Mesenchymal stem cell (in vitro differentiated cells and primary cell): ENCODE measurements at regions not wholly inside any gene's neighbourhood (a gene's known extent, or its start where the extent isn't known, plus 50 kb on each side); places are given as distances from the start of the nearest gene placed in this dataset.

Source experiments
- DNase-seq: peaks from one replicate; pipeline ENCODE4 v3.0.0-alpha.2; 2013
- H2AFZ ChIP-seq: one replicate; pipeline ENCODE4 v1.6.1; 2013; ENCODE audit warnings: low read depth, mild to moderate bottlenecking, control low read depth, inconsistent platforms, low read length, moderate library complexity
- H2AK5ac ChIP-seq: 2 replicates; pipeline ENCODE4 v1.6.1; 2013; ENCODE audit warnings: low read length, moderate library complexity, mild to moderate bottlenecking, inconsistent platforms; ENCODE audit not compliant: severe bottlenecking
- H2BK120ac ChIP-seq: one replicate; pipeline ENCODE4 v1.6.1; 2013; ENCODE audit warnings: low read depth, mild to moderate bottlenecking, inconsistent platforms, low read length, moderate library complexity
- H2BK12ac ChIP-seq, 2 experiments: one replicate each; pipeline ENCODE4 v1.6.1; 2013; ENCODE audit warnings: inconsistent platforms in 2 of 2, low read length in 2 of 2, mild to moderate bottlenecking in 2 of 2, moderate library complexity in 2 of 2, control low read depth in 1 of 2
- H2BK15ac ChIP-seq: one replicate; pipeline ENCODE4 v1.6.1; 2013; ENCODE audit warnings: mild to moderate bottlenecking, low read depth, inconsistent platforms; ENCODE audit not compliant: poor library complexity, severe bottlenecking
- H2BK5ac ChIP-seq: 2 replicates; pipeline ENCODE4 v1.6.1; 2013; ENCODE audit warnings: low read depth, mild to moderate bottlenecking, low read length, control low read depth, inconsistent platforms; ENCODE audit not compliant: poor library complexity, severe bottlenecking
- H3K14ac ChIP-seq, 2 experiments: one replicate each; pipeline ENCODE4 v1.6.1; 2013; ENCODE audit warnings: inconsistent platforms in 2 of 2, low read length in 2 of 2, control low read depth in 1 of 2, mild to moderate bottlenecking in 1 of 2, moderate library complexity in 1 of 2
- H3K18ac ChIP-seq, 2 experiments: one replicate each; pipeline ENCODE4 v1.6.1; 2013; ENCODE audit warnings: inconsistent platforms in 2 of 2, low read length in 2 of 2, control low read depth in 1 of 2, low read depth in 1 of 2, mild to moderate bottlenecking in 1 of 2
- H3K23ac ChIP-seq, 2 experiments: one replicate each; pipeline ENCODE4 v1.6.1; 2013; ENCODE audit warnings: inconsistent platforms in 2 of 2, low read length in 2 of 2, mild to moderate bottlenecking in 2 of 2, moderate library complexity in 2 of 2, control low read depth in 1 of 2
- H3K27ac ChIP-seq: 2 replicates; pipeline ENCODE4 v1.5.1; 2013; ENCODE audit warnings: mild to moderate bottlenecking, moderate library complexity, low read length, control low read depth, inconsistent platforms; ENCODE audit not compliant: poor library complexity, severe bottlenecking
- H3K27me3 ChIP-seq, 2 experiments: 2 replicates each; pipeline versions ENCODE4 v1.6.1 to v1.7.0; 2013; ENCODE audit warnings: low read length in 2 of 2, mild to moderate bottlenecking in 2 of 2, moderate library complexity in 2 of 2, control low read depth in 1 of 2, inconsistent platforms in 1 of 2; ENCODE audit not compliant: control insufficient read depth in 1 of 2, insufficient read depth in 1 of 2
- H3K36me3 ChIP-seq, 2 experiments: 2 replicates each; pipeline versions ENCODE4 v1.6.1 to v1.7.0; 2013; ENCODE audit warnings: low read length in 2 of 2, control low read depth in 1 of 2, inconsistent platforms in 1 of 2, low read depth in 1 of 2, mild to moderate bottlenecking in 1 of 2; ENCODE audit not compliant: insufficient read depth in 2 of 2, control insufficient read depth in 1 of 2
- H3K4ac ChIP-seq, 2 experiments: one replicate each; pipeline ENCODE4 v1.6.1; 2013; ENCODE audit warnings: inconsistent platforms in 2 of 2, low read length in 2 of 2, mild to moderate bottlenecking in 2 of 2, moderate library complexity in 2 of 2, control low read depth in 1 of 2, low read depth in 1 of 2
- H3K4me1 ChIP-seq: 2 replicates; pipeline ENCODE4 v1.6.1; 2013; ENCODE audit warnings: low read depth, low read length, control low read depth; ENCODE audit not compliant: control insufficient read depth, insufficient read depth
- H3K4me2 ChIP-seq: 2 replicates; pipeline ENCODE4 v1.6.1; 2013; ENCODE audit warnings: low read length, mild to moderate bottlenecking, inconsistent platforms; ENCODE audit not compliant: poor library complexity, severe bottlenecking
- H3K4me3 ChIP-seq, 2 experiments: 2 replicates each; pipeline versions ENCODE4 v1.5.1 to v1.7.0; 2013; ENCODE audit warnings: low read length in 2 of 2, mild to moderate bottlenecking in 2 of 2, control low read depth in 1 of 2, low read depth in 1 of 2; ENCODE audit not compliant: insufficient read depth in 1 of 2
- H3K79me1 ChIP-seq: replicated peaks from 2 replicates; pipeline ENCODE4 v1.6.1; 2013; ENCODE audit warnings: mild to moderate bottlenecking, control low read depth, low read length, inconsistent platforms; ENCODE audit not compliant: poor library complexity, severe bottlenecking
- H3K9ac ChIP-seq: 2 replicates; pipeline ENCODE4 v1.7.0; 2013; ENCODE audit warnings: mild to moderate bottlenecking, low read length, moderate library complexity
- H3K9me3 ChIP-seq: 2 replicates; pipeline ENCODE4 v1.7.0; 2013; ENCODE audit warnings: mild to moderate bottlenecking, low read length; ENCODE audit not compliant: control insufficient read depth
- H4K8ac ChIP-seq: one replicate; pipeline ENCODE4 v1.6.1; 2013; ENCODE audit warnings: inconsistent platforms, mild to moderate bottlenecking, low read length, moderate library complexity
- H4K91ac ChIP-seq: one replicate; pipeline ENCODE4 v1.6.1; 2013; ENCODE audit warnings: mild to moderate bottlenecking, low read length, inconsistent platforms
- WGBS: methylation state at CpG from one replicate; pipeline ENCODE4 v1.1.7; 2013; ENCODE audit warnings: mixed read lengths; 5-methylcytosine and 5-hydroxymethylcytosine counted together

- 85% methylated on average over 15 of the region's 15 CpGs for WGBS
- H4K91ac ChIP-seq, result no peak overlapping the region
- H3K36me3 ChIP-seq, result no peaks in the 10 kb centered on the region
- no peak overlapping the region for H3K14ac ChIP-seq
- no peak for DNase-seq
- H2AK5ac ChIP-seq, result no peak overlapping the region
- H3K9ac ChIP-seq, result no peak overlapping the region
- H3K4me2 ChIP-seq, result no peak overlapping the region
- H3K4me3 ChIP-seq, result no peak overlapping the region
- H3K27ac ChIP-seq, result no peak overlapping the region
- no peak overlapping the region for H2BK12ac ChIP-seq
- H3K27me3 ChIP-seq, result peaks cover 4 to 15% of the 10 kb centered on the region in 2 experiments
- H3K23ac ChIP-seq, result no peak overlapping the region
- H2BK120ac ChIP-seq, result no peak overlapping the region
- H3K79me1 ChIP-seq, result peaks cover 2% of the 10 kb centered on the region
- no peak overlapping the region for H3K4ac ChIP-seq
- H4K8ac ChIP-seq, result no peak overlapping the region
- H2BK15ac ChIP-seq, result no peak overlapping the region
- peaks cover 12% of the 10 kb centered on the region for H3K4me1 ChIP-seq
- H3K18ac ChIP-seq, result no peak overlapping the region
- no peak overlapping the region for H2BK5ac ChIP-seq
- H2AFZ ChIP-seq, result no peak overlapping the region
- H3K9me3 ChIP-seq, result no peaks in the 10 kb centered on the region
Observed at GRCh38 chr11:70549386-70549785, 151.1 kb downstream of the CTTN start.

- H3K9me3 ChIP-seq, result no peaks in the 10 kb centered on the region
- no peak overlapping the region for H3K4me3 ChIP-seq
- no peak overlapping the region for H3K27ac ChIP-seq
- H3K4me1 ChIP-seq, result peaks cover 11% of the 10 kb centered on the region
- H2AK5ac ChIP-seq, result no peak overlapping the region
- H2BK5ac ChIP-seq, result no peak overlapping the region
- H3K27me3 ChIP-seq, result peaks cover 4 to 15% of the 10 kb centered on the region in 2 experiments
- no peak overlapping the region for H3K9ac ChIP-seq
- peaks cover 2% of the 10 kb centered on the region for H3K79me1 ChIP-seq
- no peak overlapping the region for H3K23ac ChIP-seq
- no peak overlapping the region for H2AFZ ChIP-seq
- no peaks in the 10 kb centered on the region for H3K36me3 ChIP-seq
- H3K4ac ChIP-seq, result no peak overlapping the region
- 94% methylated on average over 11 of the region's 11 CpGs for WGBS
- H4K91ac ChIP-seq, result no peak overlapping the region
- no peak overlapping the region for H2BK120ac ChIP-seq
- no peak overlapping the region for H3K4me2 ChIP-seq
- no peak overlapping the region for H3K14ac ChIP-seq
- no peak overlapping the region for H3K18ac ChIP-seq
- H2BK15ac ChIP-seq, result no peak overlapping the region
- H2BK12ac ChIP-seq, result no peak overlapping the region
- H4K8ac ChIP-seq, result no peak overlapping the region
- no peak for DNase-seq
Observed at GRCh38 chr11:70549796-70550195, 151.5 kb downstream of the CTTN start.

- 90% methylated on average over 21 of the region's 22 CpGs for WGBS
Observed at GRCh38 chr11:70550456-70551195, 152.3 kb downstream of the CTTN start.

DNA sequence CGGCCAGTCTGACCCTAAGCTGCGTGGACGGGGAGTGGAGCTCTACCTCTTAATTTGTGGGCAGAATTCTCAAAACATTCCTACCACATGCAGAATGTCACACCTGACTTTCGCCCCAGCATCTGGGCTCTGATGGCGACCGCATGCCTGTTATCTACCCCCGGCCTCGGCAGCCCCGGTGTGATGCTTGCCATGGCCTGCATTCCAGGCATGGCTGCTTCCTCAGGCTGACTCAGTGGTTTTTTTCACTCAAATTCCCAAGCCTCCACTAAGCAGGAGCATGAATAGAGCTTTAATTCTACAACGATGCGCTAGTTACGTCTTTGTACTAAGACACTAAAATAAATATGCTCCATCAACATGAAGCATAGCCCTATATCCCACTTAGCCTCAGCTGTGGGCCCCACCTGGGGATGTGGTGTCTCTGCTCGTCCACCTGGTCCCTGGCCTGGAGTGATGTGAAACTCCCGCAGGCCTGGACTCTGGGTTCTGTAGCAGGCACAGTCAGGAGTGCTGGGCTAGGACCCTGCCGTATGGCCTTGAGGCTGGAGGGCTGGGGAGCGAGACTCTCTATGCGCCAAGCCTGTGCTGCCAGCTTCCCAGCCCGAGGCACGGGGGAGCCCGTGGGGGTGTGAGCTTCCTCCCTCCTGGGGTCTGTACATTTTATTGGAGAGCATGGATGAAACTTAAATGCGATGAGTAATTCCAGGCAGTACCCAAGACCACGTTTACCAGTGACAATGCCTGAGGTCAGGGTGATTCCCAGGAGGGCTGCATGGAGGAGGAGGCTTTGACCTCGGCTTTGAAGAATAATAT is 153.2 kb downstream of the CTTN start:
- Histone ChIP-seq H3K36me3 (no peaks in the 10 kb centered on the region), H3K27me3 (peaks cover 2 to 12% of the 10 kb centered on the region in 2 experiments), H3K4me3 (no peak overlapping the region), H2AFZ (no peak overlapping the region), H3K79me1 (no peaks in the 10 kb centered on the region), H4K91ac (no peak overlapping the region), H3K4ac (no peak overlapping the region), H2BK12ac (no peak overlapping the region), H2BK15ac (no peak overlapping the region), H3K9ac (no peak overlapping the region), H3K14ac (no peak overlapping the region), H3K9me3 (no peaks in the 10 kb centered on the region), H3K23ac (no peak overlapping the region), H3K4me1 (peaks cover 5% of the 10 kb centered on the region), H2BK120ac (no peak overlapping the region), H2BK5ac (no peak overlapping the region), H3K18ac (no peak overlapping the region), H4K8ac (no peak overlapping the region), H3K4me2 (no peak overlapping the region), H3K27ac (no peak overlapping the region), H2AK5ac (no peak overlapping the region)
- DNase-seq, result no peak
- 77% methylated on average over 23 of the region's 23 CpGs for WGBS

More at GRCh38 chr11:70550456-70551195, 152.3 kb downstream of the CTTN start:
- H4K91ac ChIP-seq, result no peak overlapping the region
- H2AFZ ChIP-seq, result no peak overlapping the region
- H2BK15ac ChIP-seq, result no peak overlapping the region
- H2BK12ac ChIP-seq, result no peak overlapping the region
- no peak overlapping the region for H2BK5ac ChIP-seq
- no peak overlapping the region for H3K4ac ChIP-seq
- H2AK5ac ChIP-seq, result no peak overlapping the region
- H3K9ac ChIP-seq, result no peak overlapping the region
- no peaks in the 10 kb centered on the region for H3K36me3 ChIP-seq
- H2BK120ac ChIP-seq, result no peak overlapping the region
- H3K27ac ChIP-seq, result no peak overlapping the region
- no peak overlapping the region for H3K18ac ChIP-seq
- no peak overlapping the region for H3K4me2 ChIP-seq
- H3K79me1 ChIP-seq, result peaks cover 2% of the 10 kb centered on the region
- no peaks in the 10 kb centered on the region for H3K9me3 ChIP-seq
- no peak for DNase-seq
- no peak overlapping the region for H3K23ac ChIP-seq
- no peak overlapping the region for H3K4me3 ChIP-seq
- peaks cover 5% of the 10 kb centered on the region for H3K4me1 ChIP-seq
- no peak overlapping the region for H4K8ac ChIP-seq
- no peak overlapping the region for H3K14ac ChIP-seq
- peaks cover 4 to 15% of the 10 kb centered on the region in 2 experiments for H3K27me3 ChIP-seq
